Heart right ventricle (tissue), 16 donors: ENCODE measurements at regions not wholly inside any gene's neighbourhood (a gene's known extent, or its start where the extent isn't known, plus 50 kb on each side); places are given as distances from the start of the nearest gene placed in this dataset.

Experiments
- ATAC-seq, 8 donors: fragments of 200-7000 bp; cut with Tn5 transposase; one replicate each; pipeline ENCODE4 v1.9.1; 2020; ENCODE audit warnings: mild to moderate bottlenecking in 8 of 8, moderate library complexity in 8 of 8, moderate number of reproducible peaks in 1 of 8
- DNase-seq, 2 donors: peaks; one replicate each; pipeline ENCODE4 v3.0.0-alpha.2; 2020
- H3K27ac ChIP-seq, 10 donors: fragments of 200-600 bp; sonication (generic) in 2 of 10; one replicate each; pipeline versions ENCODE4 v1.5.0 to v1.8.0; 2020 to 2022; ENCODE audit warnings: mild to moderate bottlenecking in 3 of 10
- H3K27me3 ChIP-seq, 7 donors: fragments of 200-600 bp; one replicate each; pipeline ENCODE4 v1.8.0; 2021 to 2022; ENCODE audit warnings: mild to moderate bottlenecking in 2 of 7
- H3K36me3 ChIP-seq, 9 donors: fragments of 200-600 bp; sonication (generic) in 1 of 9; one replicate each; pipeline versions ENCODE4 v1.5.0 to v1.8.0; 2020 to 2022; ENCODE audit warnings: mild to moderate bottlenecking in 2 of 9
- H3K4me1 ChIP-seq, 9 donors: fragments of 200-600 bp; sonication (generic) in 1 of 9; one replicate each; pipeline versions ENCODE4 v1.5.0 to v1.8.0; 2020 to 2022; ENCODE audit warnings: mild to moderate bottlenecking in 4 of 9
- H3K4me3 ChIP-seq, 10 donors: fragments of 200-600 bp; sonication (generic) in 2 of 10; one replicate each; pipeline versions ENCODE4 v1.5.0 to v1.8.0; 2020 to 2022; ENCODE audit warnings: mild to moderate bottlenecking in 7 of 10, moderate library complexity in 2 of 10
- H3K9me3 ChIP-seq, 11 donors: fragments of 200-600 bp in 10 of 11; sonication (generic) in 2 of 11; one replicate each; pipeline versions ENCODE4 v1.5.0 to v1.8.0; 2013 to 2022; ENCODE audit warnings: mild to moderate bottlenecking in 2 of 11, control low read depth in 1 of 11, moderate library complexity in 1 of 11
- WGBS, 2 donors: extraction: QIAGEN DNeasy Blood & Tissue Kit; methylation state at CpG; one replicate each; pipeline ENCODE4 v1.1.7; 2013; ENCODE audit warnings: inconsistent platforms in 1 of 2; 5-methylcytosine and 5-hydroxymethylcytosine counted together
- intact Hi-C, 10 donors: fragments of 100-400 bp; cut with DNase I; formaldehyde crosslinking; loops; one replicate each; pipeline versions ENCODE4 v1.11.1 to v1.14.2; 2022
- TF ChIP-seq, protein P1 (sequence below), 9 donors: fragments of 200-600 bp; sonication (generic) in 2 of 9; IDR thresholded peaks; one replicate each; pipeline versions ENCODE4 v1.5.0 to v1.8.0; 2021 to 2022; ENCODE audit warnings: antibody characterized with exemption in 9 of 9, mild to moderate bottlenecking in 5 of 9, moderate library complexity in 1 of 9
- donor health status: Arrhythmogenic right ventricular cardiomyopathy.
- donor health status: ischemic (EF 13 %, LVEDD 7.1; RV severe dilation, severe dysfunction).
- donor health status: healthy with polysubstance abuse.
- donor health status: DM: no; HTN: yes; CAD: no.
- donor health status: DM: no; HTN: no; CAD: no.
- donor health status: ischemic (EF 25% LVEDD 6.9; RV normal size, moderate dysfunction).
- donor health status: ischemic (EF 25% LVEDD 5.7; RV mildly dilated, moderate dysfunction).
- donor health status: healthy.
- donor health status: DM: yes; HTN: yes; CAD: no.
- donor health status: Ischemic cardiomyopathy.
- donor health status: ischemic (EF 35%, LVEDD 5.7; RV mildly dilated, moderate dysfunction).
- donor health status: nonischemic (EF 11% LVEDD 7.7; RV severe dilation, severe dysfunction).
- donor health status: DM: yes; HTN: yes; CAD: no.
- donor health status: PGD.
- donor health status: ischemic (EF 29% LVEDD 5.4; RV normal size, mild dysfunction).
- donor health status: nonischemic (EF 23%, LVEDD 6.1; RV moderate dilation, normal function).

DNA sequence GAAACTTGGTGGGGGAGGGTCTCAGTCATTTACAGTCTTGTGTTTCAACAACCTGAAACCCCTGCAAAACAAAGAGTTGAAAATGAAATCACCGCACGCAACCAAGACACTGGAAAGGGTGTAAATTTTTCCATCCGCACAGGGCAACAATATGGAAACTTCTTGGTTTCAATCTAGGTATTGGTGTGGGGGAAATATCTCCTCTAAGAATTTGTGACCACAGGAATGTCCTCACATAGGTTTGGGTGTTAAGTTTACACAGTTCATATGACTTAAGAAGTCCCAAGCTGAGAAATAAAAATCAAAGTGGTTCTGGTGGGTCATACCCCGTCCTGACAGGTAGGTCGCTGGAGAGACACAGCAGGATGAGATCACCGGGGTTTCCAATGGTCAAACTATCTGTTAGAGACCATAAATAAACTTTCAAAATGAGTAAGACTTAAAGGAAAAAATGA, 51.9 kb upstream of the PIP5K1B start:
- TF ChIP-seq, protein P1, sequence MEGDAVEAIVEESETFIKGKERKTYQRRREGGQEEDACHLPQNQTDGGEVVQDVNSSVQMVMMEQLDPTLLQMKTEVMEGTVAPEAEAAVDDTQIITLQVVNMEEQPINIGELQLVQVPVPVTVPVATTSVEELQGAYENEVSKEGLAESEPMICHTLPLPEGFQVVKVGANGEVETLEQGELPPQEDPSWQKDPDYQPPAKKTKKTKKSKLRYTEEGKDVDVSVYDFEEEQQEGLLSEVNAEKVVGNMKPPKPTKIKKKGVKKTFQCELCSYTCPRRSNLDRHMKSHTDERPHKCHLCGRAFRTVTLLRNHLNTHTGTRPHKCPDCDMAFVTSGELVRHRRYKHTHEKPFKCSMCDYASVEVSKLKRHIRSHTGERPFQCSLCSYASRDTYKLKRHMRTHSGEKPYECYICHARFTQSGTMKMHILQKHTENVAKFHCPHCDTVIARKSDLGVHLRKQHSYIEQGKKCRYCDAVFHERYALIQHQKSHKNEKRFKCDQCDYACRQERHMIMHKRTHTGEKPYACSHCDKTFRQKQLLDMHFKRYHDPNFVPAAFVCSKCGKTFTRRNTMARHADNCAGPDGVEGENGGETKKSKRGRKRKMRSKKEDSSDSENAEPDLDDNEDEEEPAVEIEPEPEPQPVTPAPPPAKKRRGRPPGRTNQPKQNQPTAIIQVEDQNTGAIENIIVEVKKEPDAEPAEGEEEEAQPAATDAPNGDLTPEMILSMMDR (IDR thresholded peaks at IDR 0.05): no peak
- Histone ChIP-seq H3K9me3 (no peaks in the 10 kb centered on the region), H3K4me3 (no peak overlapping the region), H3K27me3 (peaks cover 0 to 9% (median 0%) of the 10 kb centered on the region in 7 donors), H3K36me3 (no peaks in the 10 kb centered on the region), H3K27ac (no peak overlapping the region), H3K4me1 (no peaks in the 10 kb centered on the region)
- no peak for DNase-seq
- intact Hi-C loops: no loop called here
- 91 to 97% methylated on average over 6 of the region's 6 CpGs for WGBS, 2 donors
- ATAC-seq: no peak

DNA sequence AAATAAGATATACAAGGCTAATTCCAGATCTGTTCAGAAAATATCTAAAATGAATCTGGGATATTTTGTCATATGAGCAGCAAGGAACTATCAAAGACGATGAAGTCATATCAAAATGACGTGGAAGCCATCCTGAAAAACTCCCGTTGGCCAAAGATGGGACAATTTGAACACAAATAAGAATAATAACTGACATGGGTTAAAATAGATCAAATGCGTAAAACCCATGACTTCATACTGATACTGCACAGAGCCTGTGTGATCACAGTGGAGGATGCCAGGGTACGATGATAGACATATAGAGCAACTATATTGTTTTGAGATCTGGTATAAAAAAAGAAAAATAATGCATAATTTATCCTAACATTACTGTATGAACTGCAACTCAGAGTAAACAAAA, 51.0 kb upstream of the PIP5K1B start:
- Histone ChIP-seq H3K27ac (no peak overlapping the region), H3K4me3 (no peak overlapping the region), H3K9me3 (no peaks in the 10 kb centered on the region), H3K27me3 (peaks cover 0 to 9% (median 0%) of the 10 kb centered on the region in 7 donors), H3K4me1 (no peaks in the 10 kb centered on the region), H3K36me3 (no peaks in the 10 kb centered on the region)
- 65 to 77% methylated on average over 5 of the region's 5 CpGs for WGBS, 2 donors
- no peak for ATAC-seq
- TF ChIP-seq, protein P1 (IDR thresholded peaks at IDR 0.05): no peak
- intact Hi-C loops: no loop called here
- DNase-seq: no peak
